ENCODE measurements at regions not wholly inside any gene's neighbourhood (a gene's known extent, or its start where the extent isn't known, plus 50 kb on each side); places are given as distances from the start of the nearest gene placed in this dataset.
A peak's percentile ranks its signal among the peaks of the same experiment; 100 is the strongest.

GRCh38 chr1:43067977-43068751 is 103.9 kb downstream of the EBNA1BP2 start:
- intact Hi-C loops (cut with DNase I; ENCODE audit: low total_unique reads): no loop called here
- H3K4me3 ChIP-seq (ENCODE audit: low read depth, poor library complexity, severe bottlenecking): no peak overlapping the region
- peak in 1 of 2 donors; percentile 84 for DNase-seq (ENCODE audit: low spot score in 2 of 2)
- TF ChIP-seq CTCF (IDR thresholded peaks at IDR 0.05): no peak
- no peak for TF ChIP-seq POLR2A (IDR thresholded peaks at IDR 0.05)
- 4 to 6% methylated on average over 27 to 32 of the region's 60 CpGs for WGBS, 2 donors

GRCh38 chr1:43067233-43067745 is 104.8 kb downstream of the EBNA1BP2 start:
- H3K4me3 ChIP-seq (ENCODE audit: low read depth, poor library complexity, severe bottlenecking): no peak overlapping the region
- intact Hi-C loops (cut with DNase I; ENCODE audit: low total_unique reads): no loop called here
- WGBS, 2 donors: 81 to 88% methylated on average over 5 to 6 of the region's 6 CpGs
- TF ChIP-seq CTCF (IDR thresholded peaks at IDR 0.05): no peak
- TF ChIP-seq POLR2A (IDR thresholded peaks at IDR 0.05): no peak
- DNase-seq (ENCODE audit: low spot score in 2 of 2): peak in 1 of 2 donors; percentile 82

GRCh38 chr1:43066578-43066977 is 105.5 kb downstream of the EBNA1BP2 start:
- H3K4me3 ChIP-seq (ENCODE audit: low read depth, poor library complexity, severe bottlenecking): no peak overlapping the region
- WGBS, 2 donors: 89 to 90% methylated on average over 8 to 9 of the region's 9 CpGs
- peak in 1 of 2 donors; percentile 83 for DNase-seq (ENCODE audit: low spot score in 2 of 2)
- no peak for TF ChIP-seq POLR2A (IDR thresholded peaks at IDR 0.05)
- no peak for TF ChIP-seq CTCF (IDR thresholded peaks at IDR 0.05)
- intact Hi-C loops (cut with DNase I; ENCODE audit: low total_unique reads): no loop called here

GRCh38 chr1:43065616-43066399 is 106.3 kb downstream of the EBNA1BP2 start:
- no peak for TF ChIP-seq CTCF (IDR thresholded peaks at IDR 0.05)
- intact Hi-C loops (cut with DNase I; ENCODE audit: low total_unique reads): no loop called here
- DNase-seq (ENCODE audit: low spot score in 2 of 2): peak in 1 of 2 donors; percentile 65
- 55 to 65% methylated on average over 13 of the region's 13 CpGs for WGBS, 2 donors
- H3K4me3 ChIP-seq (ENCODE audit: low read depth, poor library complexity, severe bottlenecking): no peak overlapping the region

GRCh38 chr1:43065191-43065590 is 106.5 kb upstream of the SLC2A1 start:
- WGBS, 2 donors: 39 to 47% methylated on average over 4 to 5 of the region's 5 CpGs
- peak; percentile 51 to 87 for DNase-seq (ENCODE audit: low spot score in 2 of 2)
- no peak for TF ChIP-seq CTCF (IDR thresholded peaks at IDR 0.05)
- no peak for TF ChIP-seq POLR2A (IDR thresholded peaks at IDR 0.05)
- H3K4me3 ChIP-seq (ENCODE audit: low read depth, poor library complexity, severe bottlenecking): no peak overlapping the region
- intact Hi-C loops (cut with DNase I; ENCODE audit: low total_unique reads): no loop called here
